ENCODE measurements at regions not wholly inside any gene's neighbourhood (a gene's known extent, or its start where the extent isn't known, plus 50 kb on each side); places are given as distances from the start of the nearest gene placed in this dataset.

DNA sequence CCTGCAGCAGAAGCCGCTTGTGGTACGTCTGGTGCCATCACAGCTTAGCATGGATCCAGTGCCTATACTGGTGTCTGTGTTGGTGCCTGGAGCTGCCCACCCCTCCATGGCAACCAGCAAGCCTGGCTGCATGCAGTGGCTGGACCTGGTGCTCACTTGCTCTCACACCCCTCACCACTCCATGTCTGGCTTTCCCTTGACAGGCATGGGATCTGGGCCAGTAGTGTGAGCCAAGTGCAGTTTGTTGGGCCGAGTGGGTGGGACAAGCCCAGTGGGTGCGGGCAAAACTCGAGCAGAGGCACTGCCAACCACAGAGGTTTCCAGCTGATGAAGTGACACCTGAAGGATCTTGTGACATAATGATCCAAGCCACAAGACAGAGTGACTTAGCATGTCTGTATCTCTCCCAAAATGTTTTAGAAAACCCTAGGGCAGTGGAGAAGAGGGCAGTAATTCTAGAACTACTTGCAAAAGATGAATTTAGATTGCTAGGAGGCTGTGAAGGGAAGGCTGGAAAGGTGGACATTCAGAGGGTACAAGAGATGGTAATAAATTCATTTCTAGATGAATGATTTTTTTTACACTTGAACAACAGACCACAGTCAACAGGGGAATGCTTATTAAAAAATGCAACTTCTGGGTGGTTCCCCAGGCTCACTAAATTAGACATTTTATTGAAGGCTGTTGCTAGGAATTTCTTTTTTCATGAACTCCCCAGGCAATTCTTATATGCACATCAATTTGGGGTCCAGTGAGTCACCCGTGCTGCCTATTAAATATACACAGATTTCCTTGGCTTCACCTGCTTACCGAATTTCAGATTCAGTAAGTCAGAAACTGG, 660.3 kb downstream of the TLR4 start:
- Histone ChIP-seq H3F3A (ENCODE audit: insufficient read depth, low read length) (no peaks in the 10 kb centered on the region), H3K9ac (ENCODE audit: low read length) (no peak overlapping the region), H3K4me1 (ENCODE audit: insufficient read depth, low read length, severe bottlenecking) (no peaks in the 10 kb centered on the region), H3K9me2 (ENCODE audit: low read depth, low read length) (no peaks in the 10 kb centered on the region), H3K4me2 (ENCODE audit: low read length) (no peak overlapping the region), H3K4me3 (ENCODE audit: low read depth, low read length, poor library complexity, severe bottlenecking) (no peak overlapping the region), H2AFZ (ENCODE audit: low read length) (no peak overlapping the region), H3K79me2 (ENCODE audit: insufficient read depth, low read length) (no peaks in the 10 kb centered on the region), H3K9me3 (ENCODE audit: low read length) (no peaks in the 10 kb centered on the region; the same call in 1 of the 2 replicates), H3K27ac (ENCODE audit: low read depth, low read length, poor library complexity, severe bottlenecking) (no peak overlapping the region), H3K27me3 (ENCODE audit: insufficient read depth, low read length) (no peaks in the 10 kb centered on the region), H4K20me1 (ENCODE audit: insufficient read depth, low read length) (no peaks in the 10 kb centered on the region), H3K36me3 (ENCODE audit: insufficient read depth, low read length) (no peaks in the 10 kb centered on the region)
- TF ChIP-seq CTCF (IDR thresholded peaks at IDR 0.05; ENCODE audit: low read length) = no peak
- no peak for TF ChIP-seq EZH2 (IDR thresholded peaks at IDR 0.05; ENCODE audit: borderline replicate concordance, low read length)

GRCh38 chr9:118366228-118366627, 662.0 kb downstream of the TLR4 start:
- H3K79me2 ChIP-seq (ENCODE audit: insufficient read depth, low read length) = no peaks in the 10 kb centered on the region
- no peaks in the 10 kb centered on the region for H3K9me2 ChIP-seq (ENCODE audit: low read depth, low read length)
- H3F3A ChIP-seq (ENCODE audit: insufficient read depth, low read length) = no peaks in the 10 kb centered on the region
- no peak overlapping the region for H3K27ac ChIP-seq (ENCODE audit: low read depth, low read length, poor library complexity, severe bottlenecking)
- H3K27me3 ChIP-seq (ENCODE audit: insufficient read depth, low read length) = no peaks in the 10 kb centered on the region
- no peaks in the 10 kb centered on the region for H3K36me3 ChIP-seq (ENCODE audit: insufficient read depth, low read length)
- H3K4me1 ChIP-seq (ENCODE audit: insufficient read depth, low read length, severe bottlenecking) = no peaks in the 10 kb centered on the region
- H3K9me3 ChIP-seq (ENCODE audit: low read length) = no peaks in the 10 kb centered on the region; the same call in 1 of the 2 replicates
- no peak overlapping the region for H2AFZ ChIP-seq (ENCODE audit: low read length)
- H3K4me3 ChIP-seq (ENCODE audit: low read depth, low read length, poor library complexity, severe bottlenecking) = no peak overlapping the region
- H3K4me2 ChIP-seq (ENCODE audit: low read length) = no peak overlapping the region
- no peaks in the 10 kb centered on the region for H4K20me1 ChIP-seq (ENCODE audit: insufficient read depth, low read length)
- H3K9ac ChIP-seq (ENCODE audit: low read length) = no peak overlapping the region
- no peak for TF ChIP-seq CTCF (IDR thresholded peaks at IDR 0.05; ENCODE audit: low read length)
- no peak for TF ChIP-seq EZH2 (IDR thresholded peaks at IDR 0.05; ENCODE audit: borderline replicate concordance, low read length)

GRCh38 chr9:118367383-118367782, 663.2 kb downstream of the TLR4 start:
- Histone ChIP-seq H3K36me3 (ENCODE audit: insufficient read depth, low read length) (no peaks in the 10 kb centered on the region), H2AFZ (ENCODE audit: low read length) (no peak overlapping the region), H3K9ac (ENCODE audit: low read length) (no peak overlapping the region), H3K27ac (ENCODE audit: low read depth, low read length, poor library complexity, severe bottlenecking) (no peak overlapping the region), H3K4me2 (ENCODE audit: low read length) (no peak overlapping the region), H3F3A (ENCODE audit: insufficient read depth, low read length) (no peaks in the 10 kb centered on the region), H3K27me3 (ENCODE audit: insufficient read depth, low read length) (no peaks in the 10 kb centered on the region), H4K20me1 (ENCODE audit: insufficient read depth, low read length) (no peaks in the 10 kb centered on the region), H3K9me2 (ENCODE audit: low read depth, low read length) (no peaks in the 10 kb centered on the region), H3K9me3 (ENCODE audit: low read length) (no peaks in the 10 kb centered on the region; the same call in 1 of the 2 replicates), H3K4me3 (ENCODE audit: low read depth, low read length, poor library complexity, severe bottlenecking) (no peak overlapping the region), H3K4me1 (ENCODE audit: insufficient read depth, low read length, severe bottlenecking) (no peaks in the 10 kb centered on the region), H3K79me2 (ENCODE audit: insufficient read depth, low read length) (no peaks in the 10 kb centered on the region)
- TF ChIP-seq CTCF (IDR thresholded peaks at IDR 0.05; ENCODE audit: low read length) = no peak
- no peak for TF ChIP-seq EZH2 (IDR thresholded peaks at IDR 0.05; ENCODE audit: borderline replicate concordance, low read length)

Data from OCI-LY1 (cell line).